HG03103 (cell line): ENCODE measurements at regions not wholly inside any gene's neighbourhood (a gene's known extent, or its start where the extent isn't known, plus 50 kb on each side); places are given as distances from the start of the nearest gene placed in this dataset.
"Not testable (repeated sequence)": the region's sequence is repeated elsewhere in the genome, so short reads cannot be mapped to it uniquely, and the experiment has no call there.

Source experiments
- ATAC-seq: cut with Tn5 transposase; IDR thresholded peaks from one replicate; pipeline ENCODE4 v1.9.1; 2021; ENCODE audit warnings: low read depth; ENCODE audit not compliant: unreplicated experiment

DNA sequence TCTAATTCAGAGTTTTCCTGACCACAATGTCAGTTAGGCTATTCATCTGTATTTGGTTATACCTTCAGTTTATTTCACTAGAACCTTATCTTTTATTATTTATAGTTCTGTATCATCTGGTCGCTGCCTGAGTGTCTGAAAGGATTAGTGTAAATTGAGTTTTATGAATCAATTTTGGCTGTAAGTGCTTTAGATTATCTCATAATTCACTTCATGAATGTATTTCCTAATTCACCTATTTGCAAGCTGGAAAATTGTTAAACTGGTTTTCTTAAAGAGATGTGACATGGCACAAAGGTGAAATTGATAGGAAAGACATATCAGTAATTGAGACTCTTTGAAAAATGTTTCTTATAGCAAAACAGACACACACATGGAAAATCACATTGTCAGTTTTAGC, 242.4 kb upstream of the ACO1 start:
- no peak for ATAC-seq

DNA sequence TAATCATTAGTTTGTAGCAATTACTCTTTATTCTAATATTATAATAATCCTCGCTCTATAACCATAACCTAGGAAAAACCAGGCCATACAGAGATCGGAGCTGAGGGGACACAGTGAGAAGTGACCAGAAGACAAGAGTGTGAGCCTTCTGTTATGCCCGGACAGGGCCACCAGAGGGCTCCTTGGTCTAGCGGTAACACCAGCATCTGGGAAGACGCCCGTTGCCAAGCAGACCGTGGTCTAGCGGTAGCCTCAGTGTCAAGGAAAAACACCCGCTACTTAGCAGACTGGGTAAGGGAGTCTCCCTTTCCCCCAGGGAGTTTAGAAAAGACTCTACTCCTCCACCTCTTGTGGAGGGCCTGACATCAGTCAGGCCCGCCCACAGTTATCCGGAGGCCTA, 235.9 kb upstream of the ACO1 start:
- not testable (repeated sequence) for ATAC-seq

DNA sequence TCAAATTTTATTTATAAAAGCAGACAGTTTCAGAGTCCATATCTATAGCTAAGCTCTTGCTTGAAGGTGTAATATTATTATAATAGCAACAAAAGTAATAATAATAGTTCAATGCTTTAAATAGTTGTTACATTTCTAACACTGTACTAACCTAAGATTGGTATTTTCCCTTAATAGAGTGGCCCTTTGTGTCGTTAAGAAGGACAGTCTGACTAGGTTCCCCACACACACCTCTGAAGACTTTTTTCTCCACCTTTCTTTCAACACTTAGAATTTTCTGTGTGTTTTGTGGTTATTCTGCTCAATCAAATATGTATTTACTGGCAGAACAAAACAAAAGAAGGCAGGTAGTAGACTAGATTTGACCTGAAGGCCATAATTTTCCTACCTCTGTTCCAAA, 223.2 kb upstream of the ACO1 start:
- no peak for ATAC-seq

- peak; percentile 74 for ATAC-seq
Measured at GRCh38 chr9:32161720-32162119, 222.7 kb upstream of the ACO1 start.

- ATAC-seq: not testable (repeated sequence)
Measured at GRCh38 chr9:32166316-32166715, 218.1 kb upstream of the ACO1 start.

DNA sequence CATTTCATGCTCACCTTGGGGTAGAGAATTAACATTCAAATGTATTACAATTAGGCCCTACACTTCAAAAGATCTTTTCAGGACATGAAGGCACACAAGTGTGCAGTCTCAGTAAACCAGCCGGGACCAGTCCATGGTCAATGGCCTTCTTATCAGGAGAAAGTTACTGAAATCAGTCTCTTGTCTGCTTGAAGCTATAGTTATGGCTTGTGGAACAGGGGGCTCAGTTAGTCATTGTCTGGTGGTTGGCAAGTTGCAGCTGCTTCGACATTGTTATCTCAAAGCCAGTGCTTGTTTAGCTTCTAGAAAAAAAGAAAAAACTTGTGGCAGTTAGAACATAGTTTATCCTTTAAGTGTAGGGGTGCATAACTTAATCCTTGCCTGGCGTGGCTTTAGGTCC, 213.1 kb upstream of the ACO1 start:
- no peak for ATAC-seq

DNA sequence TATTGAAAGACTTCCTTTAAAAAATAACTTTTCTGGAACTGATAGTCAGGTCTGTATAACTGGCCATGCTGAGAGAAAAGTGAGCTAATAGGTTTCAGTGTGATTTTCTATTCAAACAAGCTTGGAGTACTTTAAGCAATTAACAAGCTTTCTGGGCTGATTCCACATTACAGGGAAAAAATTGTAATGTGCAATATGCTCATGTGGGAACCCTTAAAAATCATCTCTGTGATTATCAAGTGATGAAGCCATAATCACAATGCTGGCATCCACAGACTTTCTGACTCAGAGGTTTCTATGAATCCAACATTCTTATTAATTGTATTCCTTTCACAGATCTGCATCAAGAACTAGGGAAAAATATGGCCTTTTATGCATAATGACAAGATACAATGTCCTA, 212.2 kb upstream of the ACO1 start:
- ATAC-seq: no peak

DNA sequence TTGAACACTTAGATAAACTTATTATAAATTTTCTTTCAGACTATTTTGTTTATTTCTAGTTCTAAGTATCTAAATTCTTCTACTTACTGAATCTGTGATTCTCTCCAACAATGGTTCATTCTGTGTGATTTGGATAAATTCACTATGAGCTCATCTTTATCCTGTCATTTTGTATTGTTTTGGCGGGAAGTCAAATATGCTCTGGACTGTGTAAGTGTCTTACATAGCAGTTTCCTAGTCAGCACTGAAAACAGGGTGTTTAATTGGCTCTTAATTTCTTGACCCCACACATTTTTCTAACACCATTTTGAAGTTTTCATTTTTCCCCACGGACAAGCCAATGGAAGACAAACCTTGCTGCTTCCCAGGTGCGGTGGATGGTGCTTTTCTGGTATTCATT, 207.0 kb upstream of the ACO1 start:
- no peak for ATAC-seq

DNA sequence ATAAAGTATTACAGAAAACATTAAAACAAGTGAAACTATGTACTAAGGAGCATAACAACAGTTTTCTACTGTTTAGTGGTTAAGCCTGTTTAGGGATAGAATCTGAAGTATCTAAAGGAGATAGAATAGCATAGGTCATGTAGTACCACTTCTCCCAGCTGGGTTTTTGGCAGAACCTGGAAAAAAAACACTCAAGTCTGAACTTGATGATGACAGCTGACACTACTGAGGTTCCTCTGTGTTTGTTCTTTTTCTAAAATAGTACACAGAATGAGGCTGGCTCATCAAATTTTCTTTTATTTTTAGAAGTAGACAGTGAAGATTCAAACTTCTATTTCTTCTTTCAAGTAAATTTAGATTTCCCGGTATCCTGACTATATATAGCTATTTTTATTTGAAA, 203.8 kb upstream of the ACO1 start:
- no peak for ATAC-seq

GRCh38 chr9:32200241-32200640, 184.2 kb upstream of the ACO1 start:
- no peak for ATAC-seq

GRCh38 chr9:32200896-32201295, 183.5 kb upstream of the ACO1 start:
- no peak for ATAC-seq

GRCh38 chr9:32209164-32209563, 175.3 kb upstream of the ACO1 start:
- not testable (repeated sequence) for ATAC-seq

- ATAC-seq: peak; percentile 99
Measured at GRCh38 chr9:32218100-32218767, 166.2 kb upstream of the ACO1 start.

DNA sequence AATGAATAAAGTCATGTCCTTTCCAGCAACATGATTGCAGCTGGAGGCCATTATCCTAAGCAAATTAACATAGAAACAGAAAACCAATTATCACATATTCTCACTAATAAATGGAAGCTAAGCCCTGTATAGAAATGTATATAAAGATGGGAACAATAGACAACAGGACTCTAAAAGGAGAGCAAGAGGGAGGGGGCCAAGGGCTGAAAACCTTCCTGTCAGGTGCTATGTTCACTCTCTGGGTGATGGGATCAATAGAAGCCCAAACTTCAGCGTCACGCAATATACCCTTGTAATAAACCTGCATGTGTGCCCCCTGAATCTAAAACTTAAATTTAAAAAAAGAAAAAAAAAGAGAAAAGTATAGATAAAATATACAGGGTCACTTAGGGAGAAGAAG, 163.7 kb upstream of the ACO1 start:
- ATAC-seq: no peak

DNA sequence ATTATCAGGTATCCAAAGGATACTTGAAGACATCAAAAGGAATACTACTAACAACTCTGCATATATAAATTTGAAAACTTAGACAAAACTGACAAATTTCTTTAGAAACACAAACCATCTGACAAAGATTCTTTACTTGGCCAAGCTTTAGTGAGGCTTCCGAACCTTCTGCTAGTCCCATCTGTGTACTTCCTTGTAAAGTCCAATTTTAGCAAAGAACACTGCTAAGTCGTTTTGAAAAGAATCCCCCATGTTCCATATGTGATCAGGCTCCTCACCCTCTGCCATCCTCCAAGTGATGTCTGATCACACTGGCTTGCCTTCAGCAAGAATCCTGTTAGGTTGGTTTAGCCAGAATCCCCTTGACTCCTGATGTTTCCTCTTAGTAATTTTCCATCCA, 150.0 kb upstream of the ACO1 start:
- ATAC-seq: no peak

DNA sequence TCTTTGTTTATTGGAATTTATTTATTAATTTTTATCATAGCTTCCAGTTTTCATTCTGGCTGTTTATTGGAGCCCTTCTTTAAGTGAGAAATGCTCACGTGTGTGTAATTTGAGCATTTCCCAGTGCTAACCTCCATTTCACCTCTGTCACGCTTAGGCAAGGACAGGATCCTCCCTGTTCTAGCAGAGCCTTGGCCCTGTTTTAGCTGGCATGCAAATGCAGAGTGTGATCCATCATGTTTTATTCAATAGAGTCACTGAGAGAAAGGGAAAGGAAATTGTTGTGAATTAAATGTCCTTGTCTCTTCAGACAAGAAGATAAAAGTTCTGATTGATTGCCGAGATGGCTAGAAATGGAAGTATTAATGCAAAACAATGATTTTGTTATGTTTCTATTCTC, 137.3 kb upstream of the ACO1 start:
- ATAC-seq: no peak

DNA sequence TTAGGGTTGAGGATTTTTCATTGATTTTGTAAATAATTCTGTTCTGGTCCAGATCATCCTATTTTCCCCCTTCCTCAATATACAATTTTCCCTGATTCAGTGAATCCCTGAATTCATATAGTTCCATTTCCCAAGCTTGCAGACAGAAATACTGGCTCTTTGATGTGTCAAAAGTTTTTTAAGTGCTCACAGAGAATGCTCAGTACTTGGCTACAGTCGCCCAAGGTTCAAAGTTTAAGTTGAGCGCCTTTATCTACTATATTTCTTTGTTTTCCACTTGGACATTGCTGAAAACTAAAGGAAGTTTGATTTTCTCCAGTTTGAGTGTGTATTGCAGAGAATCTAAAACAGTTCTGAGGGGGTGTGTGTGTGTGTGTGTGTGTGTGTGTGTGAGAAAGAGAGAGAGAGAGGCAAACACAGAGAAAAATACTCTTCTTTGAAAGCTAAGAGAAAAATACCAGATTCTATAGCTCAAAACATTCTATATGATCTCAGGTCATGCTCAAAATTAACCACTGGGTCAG, 136.2 kb upstream of the ACO1 start:
- ATAC-seq: no peak

GRCh38 chr9:32251539-32251938, 132.9 kb upstream of the ACO1 start:
- no peak for ATAC-seq

DNA sequence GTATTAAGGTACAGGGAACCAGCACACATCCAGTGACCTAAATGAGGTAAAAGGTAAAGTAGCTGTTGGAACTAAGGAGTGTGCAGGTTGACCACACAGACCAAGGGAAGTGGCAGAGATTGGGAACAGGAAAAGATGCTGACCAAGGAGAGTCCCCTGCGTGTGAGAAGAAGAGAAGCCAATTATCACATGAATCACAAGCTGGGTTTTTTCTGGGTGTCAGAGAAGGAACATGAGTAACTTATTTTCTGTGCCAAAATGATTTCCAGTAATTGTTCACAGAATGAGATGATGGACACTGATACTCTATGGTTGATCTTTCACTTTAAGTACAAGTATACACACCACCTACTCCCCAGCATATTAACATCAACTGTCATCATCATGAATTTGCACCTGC, 130.7 kb upstream of the ACO1 start:
- ATAC-seq: no peak

- ATAC-seq: no peak
Measured at GRCh38 chr9:32255026-32255425, 129.4 kb upstream of the ACO1 start.

GRCh38 chr9:32258482-32258881, 126.0 kb upstream of the ACO1 start:
- ATAC-seq: no peak

GRCh38 chr9:32260151-32260862, 124.1 kb upstream of the ACO1 start:
- ATAC-seq: no peak
